Activated T-helper 1 cell treated with anti-CD3 and anti-CD28 coated beads, Interleukin-12 subunit alpha, Interleukin-12 subunit beta, Interleukin-2, Interleukin-4 antibody, amounts not matched to agents 30 ng/mL and 10 ng/mL and 1 ng/mL, durations not matched to agents 14 hours and 24 hours and 36 hours (primary cell): ENCODE measurements at regions not wholly inside any gene's neighbourhood (a gene's known extent, or its start where the extent isn't known, plus 50 kb on each side); places are given as distances from the start of the nearest gene placed in this dataset.
"Not testable (repeated sequence)": the region's sequence is repeated elsewhere in the genome, so short reads cannot be mapped to it uniquely, and the experiment has no call there.

Experiments
- DNase-seq: peaks from one replicate; pipeline ENCODE4 v3.0.0; 2021; ENCODE audit warnings: low spot score
- H3K27ac Mint-ChIP-seq: one replicate; pipeline ENCODE4 v1.8.0; 2021; ENCODE audit warnings: mild to moderate bottlenecking, mixed read lengths
- H3K27me3 Mint-ChIP-seq: one replicate; pipeline ENCODE4 v1.8.0; 2022; ENCODE audit warnings: mild to moderate bottlenecking, moderate library complexity, mixed read lengths; ENCODE audit not compliant: insufficient read depth
- H3K36me3 Mint-ChIP-seq: one replicate; pipeline ENCODE4 v1.8.0; 2021; ENCODE audit warnings: low read depth, mixed read lengths
- H3K4me1 Mint-ChIP-seq: one replicate; pipeline ENCODE4 v1.8.0; 2021; ENCODE audit warnings: low read depth, mixed read lengths
- H3K4me3 Mint-ChIP-seq: one replicate; pipeline ENCODE4 v1.8.0; 2021; ENCODE audit warnings: mild to moderate bottlenecking, moderate library complexity, mixed read lengths
- H3K9me3 Mint-ChIP-seq: one replicate; pipeline ENCODE4 v1.8.0; 2021; ENCODE audit warnings: mixed read lengths
- intact Hi-C: fragments of 100-400 bp; cut with micrococcal nuclease; formaldehyde crosslinking; loops from one replicate; pipeline ENCODE4 v1.15.1; 2024

- H3K4me1 Mint-ChIP-seq: no peaks in the 10 kb centered on the region
- H3K27ac Mint-ChIP-seq: no peak overlapping the region
- intact Hi-C loops: no loop called here
- H3K4me3 Mint-ChIP-seq: no peak overlapping the region
- peaks cover 18% of the 10 kb centered on the region for H3K9me3 Mint-ChIP-seq
- no peaks in the 10 kb centered on the region for H3K27me3 Mint-ChIP-seq
- no peak for DNase-seq
- no peaks in the 10 kb centered on the region for H3K36me3 Mint-ChIP-seq
Measured at GRCh38 chr10:65602182-65602865, 1323.5 kb upstream of the LRRTM3 start.

- Mint-ChIP-seq H3K4me1 (no peaks in the 10 kb centered on the region), H3K4me3 (no peak overlapping the region), H3K27me3 (no peaks in the 10 kb centered on the region), H3K9me3 (peaks cover 20% of the 10 kb centered on the region), H3K36me3 (no peaks in the 10 kb centered on the region), H3K27ac (no peak overlapping the region)
- no peak for DNase-seq
- intact Hi-C loops: no loop called here
Measured at GRCh38 chr10:65611592-65611991, 1314.2 kb upstream of the LRRTM3 start.

- H3K36me3 Mint-ChIP-seq: no peaks in the 10 kb centered on the region
- no peak overlapping the region for H3K27ac Mint-ChIP-seq
- H3K9me3 Mint-ChIP-seq: peaks cover 17% of the 10 kb centered on the region
- DNase-seq: no peak
- H3K4me1 Mint-ChIP-seq: no peaks in the 10 kb centered on the region
- no peak overlapping the region for H3K4me3 Mint-ChIP-seq
- intact Hi-C loops: no loop called here
- no peaks in the 10 kb centered on the region for H3K27me3 Mint-ChIP-seq
Measured at GRCh38 chr10:65614956-65615565, 1310.8 kb upstream of the LRRTM3 start.

- DNase-seq: no peak
- Mint-ChIP-seq H3K36me3 (no peaks in the 10 kb centered on the region), H3K27ac (no peak overlapping the region), H3K9me3 (peaks cover 14% of the 10 kb centered on the region), H3K4me3 (no peak overlapping the region), H3K27me3 (no peaks in the 10 kb centered on the region), H3K4me1 (no peaks in the 10 kb centered on the region)
- intact Hi-C loops: no loop called here
Measured at GRCh38 chr10:65618126-65618525, 1307.7 kb upstream of the LRRTM3 start.

- no peak overlapping the region for H3K4me3 Mint-ChIP-seq
- H3K36me3 Mint-ChIP-seq: no peaks in the 10 kb centered on the region
- peaks cover 3% of the 10 kb centered on the region for H3K9me3 Mint-ChIP-seq
- no peaks in the 10 kb centered on the region for H3K4me1 Mint-ChIP-seq
- H3K27ac Mint-ChIP-seq: no peak overlapping the region
- no peak for DNase-seq
- intact Hi-C loops: no loop called here
- no peaks in the 10 kb centered on the region for H3K27me3 Mint-ChIP-seq
Measured at GRCh38 chr10:65620404-65621048, 1305.3 kb upstream of the LRRTM3 start.

- DNase-seq: no peak
- Mint-ChIP-seq H3K36me3 (no peaks in the 10 kb centered on the region), H3K27ac (no peak overlapping the region), H3K4me1 (no peaks in the 10 kb centered on the region), H3K9me3 (no peaks in the 10 kb centered on the region), H3K27me3 (no peaks in the 10 kb centered on the region), H3K4me3 (no peak overlapping the region)
- intact Hi-C loops: no loop called here
Measured at GRCh38 chr10:65622608-65623007, 1303.2 kb upstream of the LRRTM3 start.

- H3K4me3 Mint-ChIP-seq: no peak overlapping the region
- no peaks in the 10 kb centered on the region for H3K27me3 Mint-ChIP-seq
- no peaks in the 10 kb centered on the region for H3K36me3 Mint-ChIP-seq
- H3K27ac Mint-ChIP-seq: no peak overlapping the region
- DNase-seq: no peak
- peaks cover 2% of the 10 kb centered on the region for H3K9me3 Mint-ChIP-seq
- H3K4me1 Mint-ChIP-seq: no peaks in the 10 kb centered on the region
- intact Hi-C loops: no loop called here
Measured at GRCh38 chr10:65628493-65629139, 1297.2 kb upstream of the LRRTM3 start.

- no peaks in the 10 kb centered on the region for H3K27me3 Mint-ChIP-seq
- intact Hi-C loops: no loop called here
Measured at GRCh38 chr10:65660006-65660405, 1265.8 kb upstream of the LRRTM3 start.

GRCh38 chr10:65670087-65670486 lies 1255.7 kb upstream of the LRRTM3 start:
- Mint-ChIP-seq H3K4me3 (no peak overlapping the region), H3K4me1 (no peaks in the 10 kb centered on the region), H3K36me3 (no peaks in the 10 kb centered on the region), H3K27me3 (no peaks in the 10 kb centered on the region), H3K9me3 (no peaks in the 10 kb centered on the region), H3K27ac (no peak overlapping the region)
- DNase-seq: no peak
- intact Hi-C loops: no loop called here

More at GRCh38 chr10:65660006-65660405, 1265.8 kb upstream of the LRRTM3 start:
- no peaks in the 10 kb centered on the region for H3K4me1 Mint-ChIP-seq
- no peak overlapping the region for H3K27ac Mint-ChIP-seq
- peaks cover 1% of the 10 kb centered on the region for H3K9me3 Mint-ChIP-seq
- DNase-seq: no peak
- H3K36me3 Mint-ChIP-seq: no peaks in the 10 kb centered on the region
- no peak overlapping the region for H3K4me3 Mint-ChIP-seq

- H3K36me3 Mint-ChIP-seq, H3K9me3 Mint-ChIP-seq, intact Hi-C loops, H3K4me3 Mint-ChIP-seq, H3K27ac Mint-ChIP-seq, H3K4me1 Mint-ChIP-seq, H3K27me3 Mint-ChIP-seq, DNase-seq: not testable (repeated sequence)
Measured at GRCh38 chr10:65670596-65670995, 1255.2 kb upstream of the LRRTM3 start.

- intact Hi-C loops: no loop called here
- no peaks in the 10 kb centered on the region for H3K9me3 Mint-ChIP-seq
- H3K36me3 Mint-ChIP-seq: no peaks in the 10 kb centered on the region
- no peak for DNase-seq
- H3K4me3 Mint-ChIP-seq: no peak overlapping the region
- H3K4me1 Mint-ChIP-seq: no peaks in the 10 kb centered on the region
- no peak overlapping the region for H3K27ac Mint-ChIP-seq
- H3K27me3 Mint-ChIP-seq: no peaks in the 10 kb centered on the region
Measured at GRCh38 chr10:65675236-65675635, 1250.6 kb upstream of the LRRTM3 start.

- no peak for DNase-seq
- Mint-ChIP-seq H3K9me3 (no peaks in the 10 kb centered on the region), H3K4me1 (no peaks in the 10 kb centered on the region), H3K4me3 (no peak overlapping the region), H3K27ac (no peak overlapping the region), H3K36me3 (no peaks in the 10 kb centered on the region), H3K27me3 (no peaks in the 10 kb centered on the region)
- intact Hi-C loops: no loop called here
Measured at GRCh38 chr10:65684896-65685295, 1240.9 kb upstream of the LRRTM3 start.

- H3K27ac Mint-ChIP-seq: no peak overlapping the region
- H3K4me1 Mint-ChIP-seq: no peaks in the 10 kb centered on the region
- H3K9me3 Mint-ChIP-seq: peaks cover 8% of the 10 kb centered on the region
- intact Hi-C loops: no loop called here
- no peaks in the 10 kb centered on the region for H3K27me3 Mint-ChIP-seq
- no peaks in the 10 kb centered on the region for H3K36me3 Mint-ChIP-seq
- DNase-seq: no peak
- no peak overlapping the region for H3K4me3 Mint-ChIP-seq
Measured at GRCh38 chr10:65701168-65701776, 1224.6 kb upstream of the LRRTM3 start.
